Activated CD8-positive, alpha-beta T cell treated with anti-CD3 and anti-CD28 coated beads, Interleukin-2, amount 10 ng/mL, durations not matched to agents 7 days and 5 days (primary cell): ENCODE measurements at regions not wholly inside any gene's neighbourhood (a gene's known extent, or its start where the extent isn't known, plus 50 kb on each side); places are given as distances from the start of the nearest gene placed in this dataset.

Source experiments
- ATAC-seq: fragments of 150-1000 bp; cut with Tn5 transposase; one replicate; pipeline ENCODE4 v1.10.0; 2021; ENCODE audit warnings: moderate library complexity
- CTCF ChIA-PET: fragments of 350-600 bp; sonication (Branson Sonifier 250); formaldehyde crosslinking; loops from one replicate; lab custom pipeline; 2021; ENCODE audit warnings: antibody characterized with exemption; lab: Charles Lee
- POLR2A ChIA-PET: fragments of 350-600 bp; sonication (Branson Sonifier 250); formaldehyde crosslinking; loops from one replicate; lab custom pipeline; 2021; ENCODE audit warnings: antibody characterized with exemption; lab: Charles Lee
- DNase-seq: peaks from one replicate; pipeline ENCODE4 v3.0.0-alpha.2; 2020
- H3K27ac Mint-ChIP-seq: one replicate; pipeline ENCODE4 v1.8.0; 2021; ENCODE audit warnings: mild to moderate bottlenecking, mixed read lengths
- H3K27me3 Mint-ChIP-seq: one replicate; pipeline ENCODE4 v1.8.0; 2021; ENCODE audit warnings: low read depth, mixed read lengths
- H3K36me3 Mint-ChIP-seq: one replicate; pipeline ENCODE4 v1.8.0; 2021; ENCODE audit warnings: low read depth, mixed read lengths
- H3K4me1 Mint-ChIP-seq: one replicate; pipeline ENCODE4 v1.8.0; 2021; ENCODE audit warnings: low read depth, mixed read lengths
- H3K4me3 Mint-ChIP-seq: one replicate; pipeline ENCODE4 v1.8.0; 2021; ENCODE audit warnings: mild to moderate bottlenecking, mixed read lengths
- H3K9me3 Mint-ChIP-seq: one replicate; pipeline ENCODE4 v1.8.0; 2022; ENCODE audit warnings: mixed read lengths; ENCODE audit not compliant: insufficient read depth

DNA sequence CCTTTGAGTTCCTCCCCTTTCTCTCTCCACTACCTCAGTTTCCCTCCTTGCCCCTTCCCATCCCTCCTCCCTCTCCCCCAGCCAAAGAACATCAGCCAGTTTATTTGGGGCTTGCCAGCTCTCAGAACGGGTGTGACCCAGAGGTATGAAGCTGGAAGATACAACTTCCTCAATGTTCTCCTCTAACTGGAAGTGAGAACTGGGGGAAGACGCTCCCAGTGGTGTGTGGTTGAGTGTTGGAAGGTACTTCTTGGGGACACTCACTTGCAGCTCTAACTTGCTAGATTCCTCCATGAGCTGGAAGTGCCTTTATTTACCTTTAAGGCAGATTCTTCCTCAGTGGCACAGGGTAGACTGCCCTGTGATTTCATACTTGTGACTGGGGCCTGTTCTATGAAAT, 110.5 kb upstream of the HABP2 start:
- Mint-ChIP-seq H3K27ac (no peak overlapping the region), H3K9me3 (no peaks in the 10 kb centered on the region), H3K27me3 (peaks cover 5% of the 10 kb centered on the region), H3K4me3 (no peak overlapping the region), H3K4me1 (no peaks in the 10 kb centered on the region), H3K36me3 (no peaks in the 10 kb centered on the region)
- DNase-seq (no peak), ATAC-seq (no peak)
- POLR2A ChIA-PET, result no interaction called here
- CTCF ChIA-PET, result interaction anchor here (2.1 kb wide), 1 partner anchor 12 kb away, joined by 6 read pairs; no protein-coding TSS in a partner anchor

DNA sequence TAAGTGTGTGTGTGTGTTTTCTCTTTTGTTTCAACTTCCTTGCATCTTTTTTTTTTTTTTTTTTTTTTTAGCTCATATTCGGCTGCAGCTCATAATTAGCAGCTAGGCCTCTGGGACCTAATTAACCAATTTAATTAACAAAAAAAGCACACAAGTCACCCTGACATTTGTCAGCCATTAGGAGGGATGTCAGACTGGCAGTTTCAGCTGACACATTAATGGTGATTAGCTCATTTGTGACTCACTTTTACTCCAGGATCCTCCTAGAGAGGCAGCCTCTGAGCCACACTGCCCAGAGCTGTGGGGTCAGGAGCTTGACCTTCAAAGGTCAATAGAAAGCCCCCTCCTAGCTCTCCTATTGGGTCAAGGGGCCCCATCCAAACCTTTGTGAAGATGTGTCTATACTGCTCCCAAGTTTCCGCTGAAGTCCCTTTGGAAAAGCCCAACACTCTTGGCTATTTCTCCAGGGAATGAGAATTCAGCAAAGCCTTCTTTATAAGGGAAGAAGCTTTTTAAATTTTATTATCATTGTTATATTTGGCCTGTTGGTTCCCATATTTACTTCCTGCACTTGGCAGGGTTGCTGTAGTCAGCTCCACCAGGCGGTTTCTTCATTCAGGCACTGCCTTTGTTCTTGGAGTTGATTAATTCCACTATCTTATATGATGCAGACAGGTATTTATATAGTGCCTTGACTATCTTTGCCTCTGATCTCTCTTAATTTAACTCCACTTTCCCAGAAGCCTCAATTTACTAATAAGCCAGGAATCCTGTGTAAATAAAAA, 109.5 kb upstream of the HABP2 start:
- H3K9me3 Mint-ChIP-seq, result no peaks in the 10 kb centered on the region
- H3K27ac Mint-ChIP-seq, result no peak overlapping the region
- POLR2A ChIA-PET, result no interaction called here
- H3K4me3 Mint-ChIP-seq, result no peak overlapping the region
- DNase-seq, result no peak
- peaks cover 11% of the 10 kb centered on the region for H3K27me3 Mint-ChIP-seq
- no peak for ATAC-seq
- no peaks in the 10 kb centered on the region for H3K36me3 Mint-ChIP-seq
- no peaks in the 10 kb centered on the region for H3K4me1 Mint-ChIP-seq
- CTCF ChIA-PET, result interaction anchor here (2.1 kb wide), 1 partner anchor 11 kb away, joined by 6 read pairs; no protein-coding TSS in a partner anchor

- H3K4me3 Mint-ChIP-seq, result no peak overlapping the region
- DNase-seq (no peak), ATAC-seq (no peak)
- H3K27ac Mint-ChIP-seq, result no peak overlapping the region
- no peaks in the 10 kb centered on the region for H3K9me3 Mint-ChIP-seq
- ChIA-PET POLR2A (no interaction called here), CTCF (no interaction called here)
- peaks cover 14% of the 10 kb centered on the region for H3K27me3 Mint-ChIP-seq
- no peaks in the 10 kb centered on the region for H3K36me3 Mint-ChIP-seq
- H3K4me1 Mint-ChIP-seq, result no peaks in the 10 kb centered on the region
Measured at GRCh38 chr10:113444766-113445365, 108.0 kb upstream of the HABP2 start.

GRCh38 chr10:113445736-113446135, 107.1 kb upstream of the HABP2 start:
- CTCF ChIA-PET, result no interaction called here
- H3K4me3 Mint-ChIP-seq, result no peak overlapping the region
- no peak for ATAC-seq

DNA sequence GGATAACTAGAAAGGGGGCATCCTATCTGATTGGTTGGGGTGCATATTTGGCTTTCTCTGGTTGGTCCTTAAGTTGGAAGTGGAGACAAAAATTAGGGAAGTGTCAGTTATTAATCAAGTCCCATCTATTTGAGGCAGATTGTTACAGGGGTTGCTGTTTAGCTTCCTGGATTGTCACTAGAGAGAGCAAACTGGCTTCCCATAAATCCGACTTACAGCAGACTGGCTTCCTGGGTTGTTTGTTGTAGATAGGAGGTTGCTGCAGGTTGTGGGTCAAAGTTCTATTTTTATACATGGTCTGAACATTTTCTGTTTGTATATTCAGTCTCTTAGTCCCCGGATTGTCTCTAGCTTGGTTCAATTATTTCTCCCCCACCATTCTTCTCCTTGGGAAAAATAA, 106.1 kb upstream of the HABP2 start:
- Mint-ChIP-seq H3K27ac (no peak overlapping the region), H3K27me3 (peaks cover 20% of the 10 kb centered on the region), H3K9me3 (no peaks in the 10 kb centered on the region), H3K4me1 (no peaks in the 10 kb centered on the region), H3K4me3 (no peak overlapping the region), H3K36me3 (no peaks in the 10 kb centered on the region)
- ChIA-PET CTCF (no interaction called here), POLR2A (no interaction called here)
- DNase-seq (no peak), ATAC-seq (no peak)

More at GRCh38 chr10:113445736-113446135, 107.1 kb upstream of the HABP2 start:
- no peak for DNase-seq
- POLR2A ChIA-PET, result no interaction called here
- Mint-ChIP-seq H3K4me1 (no peaks in the 10 kb centered on the region), H3K27ac (no peak overlapping the region), H3K36me3 (no peaks in the 10 kb centered on the region), H3K27me3 (peaks cover 16% of the 10 kb centered on the region), H3K9me3 (no peaks in the 10 kb centered on the region)

GRCh38 chr10:113447278-113447677, 105.6 kb upstream of the HABP2 start:
- no peaks in the 10 kb centered on the region for H3K9me3 Mint-ChIP-seq
- no peak overlapping the region for H3K4me3 Mint-ChIP-seq
- CTCF ChIA-PET, result no interaction called here

GRCh38 chr10:113449006-113449695, 103.7 kb upstream of the HABP2 start:
- CTCF ChIA-PET, result interaction anchor here (0.7 kb wide), 1 partner anchor 114 kb away, joined by 3 read pairs; no protein-coding TSS in a partner anchor
- Mint-ChIP-seq H3K9me3 (no peaks in the 10 kb centered on the region), H3K27me3 (peaks cover 20% of the 10 kb centered on the region)

More at GRCh38 chr10:113447278-113447677, 105.6 kb upstream of the HABP2 start:
- no peak for ATAC-seq
- Mint-ChIP-seq H3K4me1 (no peaks in the 10 kb centered on the region), H3K27me3 (peaks cover 20% of the 10 kb centered on the region), H3K36me3 (no peaks in the 10 kb centered on the region), H3K27ac (no peak overlapping the region)
- POLR2A ChIA-PET, result no interaction called here
- no peak for DNase-seq

DNA sequence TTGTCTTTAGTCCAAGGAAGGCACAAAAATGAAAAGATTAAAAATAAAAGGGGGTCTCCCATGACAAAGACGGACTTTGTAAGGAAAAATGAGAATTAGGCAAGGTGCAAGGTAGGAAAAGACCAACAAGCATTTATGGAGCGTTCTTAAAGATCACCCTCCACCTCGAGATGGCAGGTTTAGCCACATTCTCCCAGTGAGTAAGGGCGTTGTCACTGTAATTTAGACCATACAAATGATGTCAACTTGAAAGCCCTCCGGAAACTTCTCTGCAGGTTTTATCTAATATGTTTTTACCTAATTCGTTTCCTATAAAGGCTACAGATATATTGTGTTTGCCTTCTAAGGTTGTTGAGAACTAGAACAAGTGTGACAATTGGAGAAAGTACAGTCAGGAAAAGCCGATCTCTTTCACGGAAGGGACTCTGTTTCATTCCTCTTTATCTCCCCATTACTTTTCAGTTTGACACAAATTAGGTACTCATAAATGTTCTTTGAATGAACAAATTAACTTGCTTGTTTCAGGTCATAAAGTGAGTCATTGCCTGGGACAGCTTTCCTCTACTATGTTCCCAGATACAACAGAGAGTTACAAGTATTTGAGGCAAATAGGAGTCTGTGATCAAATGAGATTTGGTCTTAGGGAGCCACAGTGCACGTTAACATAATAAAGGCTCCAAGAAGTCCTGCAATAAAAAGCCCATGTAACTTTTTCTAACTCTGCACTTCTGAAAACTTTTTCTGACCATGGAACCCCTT, 102.6 kb upstream of the HABP2 start:
- no peak for ATAC-seq
- Mint-ChIP-seq H3K4me3 (no peak overlapping the region), H3K9me3 (no peaks in the 10 kb centered on the region), H3K27ac (no peak overlapping the region), H3K36me3 (no peaks in the 10 kb centered on the region), H3K27me3 (peaks cover 20% of the 10 kb centered on the region), H3K4me1 (no peaks in the 10 kb centered on the region)
- ChIA-PET CTCF (no interaction called here), POLR2A (no interaction called here)
- DNase-seq, result no peak

More at GRCh38 chr10:113449006-113449695, 103.7 kb upstream of the HABP2 start:
- no peak overlapping the region for H3K27ac Mint-ChIP-seq
- ATAC-seq (no peak), DNase-seq (no peak)
- H3K4me3 Mint-ChIP-seq, result no peak overlapping the region
- no peaks in the 10 kb centered on the region for H3K4me1 Mint-ChIP-seq
- POLR2A ChIA-PET, result no interaction called here
- no peaks in the 10 kb centered on the region for H3K36me3 Mint-ChIP-seq

DNA sequence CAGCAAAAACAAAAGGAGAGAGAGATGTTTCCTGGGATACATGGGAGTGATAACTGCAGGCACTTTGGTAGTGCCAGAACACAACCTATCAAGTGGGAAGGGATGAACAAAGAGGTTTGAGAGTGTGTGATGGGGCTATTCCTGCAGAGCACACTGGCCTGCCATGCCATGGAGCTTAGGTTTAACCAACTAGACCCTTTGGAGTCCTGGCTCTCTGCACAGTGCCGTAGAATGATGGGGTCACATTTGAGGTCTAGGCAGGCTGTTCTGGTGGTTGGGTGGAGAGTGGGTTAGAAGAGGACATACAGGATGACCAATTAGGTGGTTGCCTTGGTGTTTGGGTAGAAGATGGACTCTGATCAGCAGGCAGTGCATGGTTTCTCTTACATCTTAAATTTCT, 101.9 kb upstream of the HABP2 start:
- ATAC-seq (no peak), DNase-seq (no peak)
- Mint-ChIP-seq H3K4me3 (no peak overlapping the region), H3K9me3 (no peaks in the 10 kb centered on the region), H3K27ac (no peak overlapping the region), H3K36me3 (no peaks in the 10 kb centered on the region), H3K4me1 (no peaks in the 10 kb centered on the region), H3K27me3 (peaks cover 20% of the 10 kb centered on the region)
- CTCF ChIA-PET, result no interaction called here
- POLR2A ChIA-PET, result no interaction called here

DNA sequence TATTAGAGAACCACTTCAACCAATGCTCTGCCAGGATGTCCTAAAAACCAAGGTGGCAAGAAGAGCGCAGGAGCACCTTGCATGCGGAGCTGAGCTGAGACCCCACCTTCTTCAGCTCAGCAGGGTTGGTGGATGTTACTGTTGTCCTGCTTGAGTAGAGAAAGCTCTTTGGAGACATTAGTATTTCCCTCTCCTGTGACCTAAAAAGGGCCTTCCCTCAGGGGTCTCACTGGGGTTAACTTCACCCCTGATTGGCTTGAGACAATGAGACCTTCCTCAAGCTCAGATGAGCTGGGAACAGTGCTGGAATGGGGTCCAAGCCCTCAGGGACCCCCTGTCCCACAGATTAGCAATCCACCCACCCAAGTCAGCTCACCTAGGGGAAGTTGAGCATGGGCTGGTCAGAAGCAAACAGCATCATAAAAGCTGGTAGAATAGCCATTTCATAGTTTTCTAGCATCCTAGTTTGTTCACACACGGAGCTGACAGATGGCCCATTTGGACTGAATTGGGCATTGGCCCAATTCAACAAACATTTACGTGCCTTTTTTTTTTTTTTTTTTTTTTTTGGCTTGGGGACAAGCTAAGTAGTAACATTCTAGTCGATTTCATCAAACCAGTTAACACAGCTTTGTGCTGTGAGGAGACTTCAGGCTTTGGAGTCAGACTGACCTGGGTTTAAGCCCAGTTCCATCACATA, 100.6 kb upstream of the HABP2 start:
- DNase-seq, result no peak
- ChIA-PET CTCF (interaction anchor here (0.8 kb wide), 1 partner anchor 980 kb away, joined by 3 read pairs; no protein-coding TSS in a partner anchor), POLR2A (no interaction called here)
- Mint-ChIP-seq H3K27ac (no peak overlapping the region), H3K9me3 (no peaks in the 10 kb centered on the region), H3K27me3 (peaks cover 18% of the 10 kb centered on the region), H3K36me3 (no peaks in the 10 kb centered on the region), H3K4me1 (no peaks in the 10 kb centered on the region), H3K4me3 (no peak overlapping the region)
- ATAC-seq, result no peak

- POLR2A ChIA-PET, result no interaction called here
- DNase-seq, result no peak
Measured at GRCh38 chr10:113453351-113453750, 99.5 kb upstream of the HABP2 start.

More at GRCh38 chr10:113453351-113453750, 99.5 kb upstream of the HABP2 start:
- H3K36me3 Mint-ChIP-seq, result no peaks in the 10 kb centered on the region
- ATAC-seq, result no peak
- no peak overlapping the region for H3K27ac Mint-ChIP-seq
- CTCF ChIA-PET, result interaction anchor here (0.7 to 1.3 kb wide), 2 partner anchors 10 to 101 kb away, joined by 4 to 6 read pairs; no protein-coding TSS in a partner anchor
- H3K9me3 Mint-ChIP-seq, result no peaks in the 10 kb centered on the region
- H3K27me3 Mint-ChIP-seq, result peaks cover 12% of the 10 kb centered on the region
- no peak overlapping the region for H3K4me3 Mint-ChIP-seq
- no peaks in the 10 kb centered on the region for H3K4me1 Mint-ChIP-seq
